ENCODE measurements at regions not wholly inside any gene's neighbourhood (a gene's known extent, or its start where the extent isn't known, plus 50 kb on each side); places are given as distances from the start of the nearest gene placed in this dataset.

GRCh38 chr1:216851073-216851472, 127.8 kb upstream of the ESRRG start:
- Histone ChIP-seq H3K27ac (ENCODE audit: low read length) (no peak overlapping the region), H3K4me1 (ENCODE audit: control insufficient read depth in 1 of 2, insufficient read depth in 2 of 2, low read length in 2 of 2) (peaks cover 0 to 20% of the 10 kb centered on the region in 2 donors), H3K9me3 (ENCODE audit: control insufficient read depth in 1 of 2, low read length in 2 of 2) (peaks cover 0 to 3% of the 10 kb centered on the region in 2 donors), H3K27me3 (ENCODE audit: low read depth, low read length) (no peaks in the 10 kb centered on the region), H3K36me3 (ENCODE audit: control insufficient read depth in 1 of 2, insufficient read depth in 2 of 2, low read length in 2 of 2) (no peaks in the 10 kb centered on the region), H3K4me3 (ENCODE audit: low read depth in 1 of 2, low read length in 2 of 2) (no peak overlapping the region)

DNA sequence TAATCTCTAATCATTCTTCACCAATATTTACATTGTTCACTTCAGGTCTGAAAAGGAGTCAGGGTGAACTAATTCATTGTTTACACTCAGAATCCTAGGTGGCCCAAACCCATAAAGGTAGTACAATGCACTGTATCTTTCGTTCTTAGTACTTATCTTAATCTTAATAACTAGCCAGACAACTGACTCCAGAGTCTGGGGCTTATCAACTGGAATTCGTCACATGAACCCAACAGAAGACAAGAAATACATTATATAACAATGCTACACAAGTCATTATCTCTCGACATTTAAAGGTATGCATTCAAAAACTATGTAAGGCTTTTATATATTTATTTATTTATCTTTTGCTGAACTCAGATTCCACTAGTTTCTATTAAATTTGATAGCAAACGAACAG, 125.9 kb upstream of the ESRRG start:
- no peak overlapping the region for H3K4me3 ChIP-seq (ENCODE audit: low read depth in 1 of 2, low read length in 2 of 2)
- H3K27ac ChIP-seq (ENCODE audit: low read length) = no peak overlapping the region
- H3K9me3 ChIP-seq (ENCODE audit: control insufficient read depth in 1 of 2, low read length in 2 of 2) = peaks cover 0 to 3% of the 10 kb centered on the region in 2 donors
- H3K36me3 ChIP-seq (ENCODE audit: control insufficient read depth in 1 of 2, insufficient read depth in 2 of 2, low read length in 2 of 2) = no peaks in the 10 kb centered on the region
- peaks cover 0 to 11% of the 10 kb centered on the region in 2 donors for H3K4me1 ChIP-seq (ENCODE audit: control insufficient read depth in 1 of 2, insufficient read depth in 2 of 2, low read length in 2 of 2)
- no peaks in the 10 kb centered on the region for H3K27me3 ChIP-seq (ENCODE audit: low read depth, low read length)

- Histone ChIP-seq H3K4me3 (ENCODE audit: low read depth in 1 of 2, low read length in 2 of 2) (no peak overlapping the region), H3K9me3 (ENCODE audit: control insufficient read depth in 1 of 2, low read length in 2 of 2) (peaks cover 0 to 3% of the 10 kb centered on the region in 2 donors), H3K36me3 (ENCODE audit: control insufficient read depth in 1 of 2, insufficient read depth in 2 of 2, low read length in 2 of 2) (no peaks in the 10 kb centered on the region), H3K27me3 (ENCODE audit: low read depth, low read length) (no peaks in the 10 kb centered on the region), H3K27ac (ENCODE audit: low read length) (peak overlapping the region; percentile 25), H3K4me1 (ENCODE audit: control insufficient read depth in 1 of 2, insufficient read depth in 2 of 2, low read length in 2 of 2) (peaks cover 0 to 11% of the 10 kb centered on the region in 2 donors)
Observed at GRCh38 chr1:216847397-216848036, 124.3 kb upstream of the ESRRG start.

GRCh38 chr1:216846339-216846738, 123.1 kb upstream of the ESRRG start:
- Histone ChIP-seq H3K9me3 (ENCODE audit: control insufficient read depth in 1 of 2, low read length in 2 of 2) (peaks cover 0 to 1% of the 10 kb centered on the region in 2 donors), H3K36me3 (ENCODE audit: control insufficient read depth in 1 of 2, insufficient read depth in 2 of 2, low read length in 2 of 2) (no peaks in the 10 kb centered on the region), H3K4me3 (ENCODE audit: low read depth in 1 of 2, low read length in 2 of 2) (no peak overlapping the region), H3K4me1 (ENCODE audit: control insufficient read depth in 1 of 2, insufficient read depth in 2 of 2, low read length in 2 of 2) (peaks cover 0 to 11% of the 10 kb centered on the region in 2 donors), H3K27ac (ENCODE audit: low read length) (no peak overlapping the region), H3K27me3 (ENCODE audit: low read depth, low read length) (no peaks in the 10 kb centered on the region)

- Histone ChIP-seq H3K27ac (ENCODE audit: low read length) (no peak overlapping the region), H3K36me3 (ENCODE audit: control insufficient read depth in 1 of 2, insufficient read depth in 2 of 2, low read length in 2 of 2) (no peaks in the 10 kb centered on the region)
Observed at GRCh38 chr1:216843409-216843808, 120.2 kb upstream of the ESRRG start.

GRCh38 chr1:216841165-216841564, 117.9 kb upstream of the ESRRG start:
- Histone ChIP-seq H3K4me1 (ENCODE audit: control insufficient read depth in 1 of 2, insufficient read depth in 2 of 2, low read length in 2 of 2) (no peaks in the 10 kb centered on the region), H3K4me3 (ENCODE audit: low read depth in 1 of 2, low read length in 2 of 2) (no peak overlapping the region), H3K27ac (ENCODE audit: low read length) (no peak overlapping the region), H3K36me3 (ENCODE audit: control insufficient read depth in 1 of 2, insufficient read depth in 2 of 2, low read length in 2 of 2) (no peaks in the 10 kb centered on the region), H3K9me3 (ENCODE audit: control insufficient read depth in 1 of 2, low read length in 2 of 2) (no peaks in the 10 kb centered on the region), H3K27me3 (ENCODE audit: low read depth, low read length) (no peaks in the 10 kb centered on the region)

More at GRCh38 chr1:216843409-216843808, 120.2 kb upstream of the ESRRG start:
- peaks cover 0 to 7% of the 10 kb centered on the region in 2 donors for H3K4me1 ChIP-seq (ENCODE audit: control insufficient read depth in 1 of 2, insufficient read depth in 2 of 2, low read length in 2 of 2)
- no peaks in the 10 kb centered on the region for H3K9me3 ChIP-seq (ENCODE audit: control insufficient read depth in 1 of 2, low read length in 2 of 2)
- H3K27me3 ChIP-seq (ENCODE audit: low read depth, low read length) = no peaks in the 10 kb centered on the region
- H3K4me3 ChIP-seq (ENCODE audit: low read depth in 1 of 2, low read length in 2 of 2) = no peak overlapping the region

DNA sequence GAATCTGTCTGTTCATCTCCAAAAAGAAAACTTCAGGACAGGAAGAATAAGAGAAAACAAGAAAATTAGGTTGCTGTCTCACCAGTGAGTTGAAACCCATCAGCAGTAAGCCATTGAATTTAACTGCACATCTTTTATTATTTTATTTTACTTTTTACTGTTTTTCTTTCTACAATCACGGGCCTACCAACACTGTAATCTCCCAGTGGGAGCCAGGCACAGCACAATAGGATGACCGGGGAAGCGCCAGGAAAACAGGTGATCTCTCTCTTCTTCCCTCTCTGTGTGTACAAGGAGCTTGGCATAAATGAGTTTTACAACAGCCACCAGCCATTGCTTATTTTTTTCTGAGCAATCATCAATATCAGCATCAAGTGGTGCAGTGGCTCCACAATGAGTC, 113.1 kb upstream of the ESRRG start:
- no peak overlapping the region for H3K27ac ChIP-seq (ENCODE audit: low read length)
- H3K4me1 ChIP-seq (ENCODE audit: control insufficient read depth in 1 of 2, insufficient read depth in 2 of 2, low read length in 2 of 2) = no peaks in the 10 kb centered on the region
- H3K27me3 ChIP-seq (ENCODE audit: low read depth, low read length) = no peaks in the 10 kb centered on the region
- H3K9me3 ChIP-seq (ENCODE audit: control insufficient read depth in 1 of 2, low read length in 2 of 2) = no peaks in the 10 kb centered on the region
- H3K36me3 ChIP-seq (ENCODE audit: control insufficient read depth in 1 of 2, insufficient read depth in 2 of 2, low read length in 2 of 2) = no peaks in the 10 kb centered on the region
- no peak overlapping the region for H3K4me3 ChIP-seq (ENCODE audit: low read depth in 1 of 2, low read length in 2 of 2)

DNA sequence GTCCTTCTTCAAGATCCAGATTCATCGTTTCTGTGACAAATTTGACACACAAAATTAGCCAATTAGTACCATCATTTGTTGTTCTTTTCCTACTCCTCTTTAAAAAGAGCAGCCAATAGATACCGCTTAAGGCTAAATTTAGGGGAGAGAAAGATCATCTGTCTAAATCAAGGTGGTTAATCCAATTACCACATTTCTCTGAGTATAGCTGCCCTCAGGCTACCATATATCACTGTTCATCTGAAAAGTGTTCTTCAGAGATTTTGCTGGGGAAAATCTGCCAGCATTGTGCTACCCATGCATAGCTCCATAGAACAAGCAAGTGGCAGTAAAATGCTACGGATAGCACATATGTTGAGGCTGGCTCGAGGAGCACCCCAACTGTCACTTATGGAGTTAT, 110.3 kb upstream of the ESRRG start:
- H3K4me3 ChIP-seq (ENCODE audit: low read depth in 1 of 2, low read length in 2 of 2) = no peak overlapping the region
- H3K36me3 ChIP-seq (ENCODE audit: control insufficient read depth in 1 of 2, insufficient read depth in 2 of 2, low read length in 2 of 2) = no peaks in the 10 kb centered on the region
- H3K9me3 ChIP-seq (ENCODE audit: control insufficient read depth in 1 of 2, low read length in 2 of 2) = no peaks in the 10 kb centered on the region
- H3K27ac ChIP-seq (ENCODE audit: low read length) = no peak overlapping the region
- H3K27me3 ChIP-seq (ENCODE audit: low read depth, low read length) = no peaks in the 10 kb centered on the region
- H3K4me1 ChIP-seq (ENCODE audit: control insufficient read depth in 1 of 2, insufficient read depth in 2 of 2, low read length in 2 of 2) = peaks cover 0 to 6% of the 10 kb centered on the region in 2 donors

DNA sequence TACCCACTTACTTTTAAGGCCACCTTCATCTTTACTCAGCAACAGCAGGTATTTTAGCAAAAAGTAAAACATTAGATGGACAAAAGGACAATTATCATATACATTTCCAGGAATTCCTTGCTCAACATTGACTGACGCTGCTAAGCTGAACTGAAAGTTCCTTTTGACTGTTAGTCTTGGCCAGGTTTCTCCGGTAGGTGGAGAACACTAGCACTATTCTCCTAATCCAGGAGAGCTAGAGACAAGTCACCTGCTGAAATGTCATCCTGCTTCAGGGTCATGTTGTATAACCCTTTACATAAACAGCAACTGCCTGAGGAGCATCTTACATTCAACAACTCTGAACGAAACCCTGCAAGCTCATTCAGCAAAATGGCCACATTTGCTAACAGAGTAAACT, 109.0 kb upstream of the ESRRG start:
- Histone ChIP-seq H3K27me3 (ENCODE audit: low read depth, low read length) (no peaks in the 10 kb centered on the region), H3K4me1 (ENCODE audit: control insufficient read depth in 1 of 2, insufficient read depth in 2 of 2, low read length in 2 of 2) (peaks cover 0 to 6% of the 10 kb centered on the region in 2 donors), H3K27ac (ENCODE audit: low read length) (no peak overlapping the region), H3K4me3 (ENCODE audit: low read depth in 1 of 2, low read length in 2 of 2) (no peak overlapping the region), H3K9me3 (ENCODE audit: control insufficient read depth in 1 of 2, low read length in 2 of 2) (no peaks in the 10 kb centered on the region), H3K36me3 (ENCODE audit: control insufficient read depth in 1 of 2, insufficient read depth in 2 of 2, low read length in 2 of 2) (no peaks in the 10 kb centered on the region)

GRCh38 chr1:216830424-216831210, 107.4 kb upstream of the ESRRG start:
- Histone ChIP-seq H3K4me1 (ENCODE audit: control insufficient read depth in 1 of 2, insufficient read depth in 2 of 2, low read length in 2 of 2) (peaks cover 0 to 6% of the 10 kb centered on the region in 2 donors), H3K9me3 (ENCODE audit: control insufficient read depth in 1 of 2, low read length in 2 of 2) (no peaks in the 10 kb centered on the region), H3K36me3 (ENCODE audit: control insufficient read depth in 1 of 2, insufficient read depth in 2 of 2, low read length in 2 of 2) (no peaks in the 10 kb centered on the region), H3K4me3 (ENCODE audit: low read depth in 1 of 2, low read length in 2 of 2) (no peak overlapping the region), H3K27me3 (ENCODE audit: low read depth, low read length) (no peaks in the 10 kb centered on the region), H3K27ac (ENCODE audit: low read length) (no peak overlapping the region)

DNA sequence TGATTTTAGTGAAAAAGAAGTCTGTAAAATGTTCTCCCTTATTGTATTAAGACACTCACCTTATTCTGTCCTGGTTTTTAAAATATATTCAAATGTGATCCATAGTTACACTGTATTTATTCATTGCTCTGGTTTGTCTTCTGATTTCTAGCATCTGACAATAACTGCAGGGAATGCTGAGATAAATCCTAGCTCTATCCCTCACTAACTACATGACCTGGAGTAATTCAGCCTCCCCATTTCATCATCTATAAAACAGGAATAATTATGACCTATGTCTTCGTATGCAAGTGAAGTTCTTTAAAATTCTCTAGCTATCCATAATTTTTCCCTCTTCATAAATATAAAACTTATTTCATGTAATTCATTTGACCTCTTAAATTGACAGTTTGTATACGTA, 104.0 kb upstream of the ESRRG start:
- H3K4me1 ChIP-seq (ENCODE audit: control insufficient read depth in 1 of 2, insufficient read depth in 2 of 2, low read length in 2 of 2) = peaks cover 0 to 6% of the 10 kb centered on the region in 2 donors
- no peak overlapping the region for H3K27ac ChIP-seq (ENCODE audit: low read length)
- no peaks in the 10 kb centered on the region for H3K27me3 ChIP-seq (ENCODE audit: low read depth, low read length)
- H3K4me3 ChIP-seq (ENCODE audit: low read depth in 1 of 2, low read length in 2 of 2) = no peak overlapping the region
- no peaks in the 10 kb centered on the region for H3K9me3 ChIP-seq (ENCODE audit: control insufficient read depth in 1 of 2, low read length in 2 of 2)
- H3K36me3 ChIP-seq (ENCODE audit: control insufficient read depth in 1 of 2, insufficient read depth in 2 of 2, low read length in 2 of 2) = no peaks in the 10 kb centered on the region

Data from muscle layer of duodenum (tissue), 2 donors.